B cell (primary cell): ENCODE measurements at regions not wholly inside any gene's neighbourhood (a gene's known extent, or its start where the extent isn't known, plus 50 kb on each side); places are given as distances from the start of the nearest gene placed in this dataset.

Source experiments
- EZH2 ChIP-seq: IDR thresholded peaks from 2 replicates; pipeline ENCODE4 v1.6.1; 2012; ENCODE audit warnings: borderline replicate concordance, low read depth, mild to moderate bottlenecking, moderate library complexity, low read length; ENCODE audit not compliant: insufficient read depth, poor library complexity, severe bottlenecking
- TF ChIP-seq, protein P1 (sequence below): fragments of 200-600 bp; IDR thresholded peaks from one replicate; pipeline ENCODE4 v1.8.0; 2022; ENCODE audit warnings: antibody characterized with exemption, mild to moderate bottlenecking

DNA sequence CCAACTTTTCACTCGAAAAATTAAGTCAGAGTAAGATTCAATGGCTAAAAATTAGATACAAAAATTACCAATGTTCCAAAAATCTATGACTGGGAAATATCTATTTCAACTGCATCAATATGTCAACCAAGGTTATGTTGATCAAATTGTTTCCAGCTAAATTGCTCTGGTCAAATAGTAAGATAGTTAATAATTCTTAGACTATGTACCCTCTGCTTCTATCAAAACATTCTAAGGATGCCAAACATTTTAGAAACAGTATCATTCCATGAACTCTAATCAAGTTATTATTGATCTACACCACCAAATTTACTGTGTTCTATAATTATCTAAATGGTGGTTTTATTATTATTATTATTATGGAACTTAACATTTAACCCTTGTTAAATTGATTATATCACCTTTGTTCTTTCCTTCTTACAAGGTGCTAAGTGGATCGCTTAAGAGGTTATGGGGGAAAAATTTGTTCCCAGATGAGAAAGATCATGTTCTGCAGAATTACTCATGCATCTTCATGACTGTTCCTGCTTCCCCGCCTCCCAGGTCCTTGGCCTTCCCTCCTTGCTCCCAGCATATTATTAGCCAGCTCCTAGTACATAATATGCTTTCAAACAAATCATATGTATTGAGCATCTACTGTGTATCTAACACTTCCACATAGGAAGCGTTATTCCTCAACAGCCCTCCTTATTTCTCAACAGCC is 240.5 kb upstream of the KRR1 start:
- TF ChIP-seq, protein P1, sequence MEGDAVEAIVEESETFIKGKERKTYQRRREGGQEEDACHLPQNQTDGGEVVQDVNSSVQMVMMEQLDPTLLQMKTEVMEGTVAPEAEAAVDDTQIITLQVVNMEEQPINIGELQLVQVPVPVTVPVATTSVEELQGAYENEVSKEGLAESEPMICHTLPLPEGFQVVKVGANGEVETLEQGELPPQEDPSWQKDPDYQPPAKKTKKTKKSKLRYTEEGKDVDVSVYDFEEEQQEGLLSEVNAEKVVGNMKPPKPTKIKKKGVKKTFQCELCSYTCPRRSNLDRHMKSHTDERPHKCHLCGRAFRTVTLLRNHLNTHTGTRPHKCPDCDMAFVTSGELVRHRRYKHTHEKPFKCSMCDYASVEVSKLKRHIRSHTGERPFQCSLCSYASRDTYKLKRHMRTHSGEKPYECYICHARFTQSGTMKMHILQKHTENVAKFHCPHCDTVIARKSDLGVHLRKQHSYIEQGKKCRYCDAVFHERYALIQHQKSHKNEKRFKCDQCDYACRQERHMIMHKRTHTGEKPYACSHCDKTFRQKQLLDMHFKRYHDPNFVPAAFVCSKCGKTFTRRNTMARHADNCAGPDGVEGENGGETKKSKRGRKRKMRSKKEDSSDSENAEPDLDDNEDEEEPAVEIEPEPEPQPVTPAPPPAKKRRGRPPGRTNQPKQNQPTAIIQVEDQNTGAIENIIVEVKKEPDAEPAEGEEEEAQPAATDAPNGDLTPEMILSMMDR, result no peak
- TF ChIP-seq EZH2, result no peak
